ENCODE measurements at regions not wholly inside any gene's neighbourhood (a gene's known extent, or its start where the extent isn't known, plus 50 kb on each side); places are given as distances from the start of the nearest gene placed in this dataset.

DNA sequence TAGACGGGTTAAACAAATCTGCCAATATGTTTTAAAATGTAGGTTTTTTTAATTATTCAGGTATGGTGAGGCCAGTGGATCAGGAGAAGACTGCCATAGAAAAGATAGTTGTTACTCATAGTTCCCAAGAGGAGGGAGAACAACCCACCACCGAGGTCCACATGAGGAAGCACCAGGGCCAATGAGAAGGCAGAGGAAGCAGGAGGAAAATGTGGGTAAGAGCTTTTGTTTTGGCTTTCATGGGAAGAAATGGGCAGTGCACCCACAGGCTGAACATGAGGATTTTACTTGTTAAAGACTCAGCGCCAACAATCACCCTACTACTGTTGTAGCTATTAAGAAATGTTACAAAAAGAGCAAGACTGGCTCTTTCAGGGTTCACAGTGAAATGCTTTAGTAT lies 191.8 kb upstream of the HNMT start:
- Histone ChIP-seq H2AFZ (replicated peaks; ENCODE audit: low read length, poor library complexity) (no peak overlapping the region), H4K5ac (ENCODE audit: low read depth, low read length) (no peak overlapping the region), H3K4me2 (ENCODE audit: low read depth, low read length) (no peak overlapping the region), H3K27ac (ENCODE audit: insufficient read depth, low read length) (no peak overlapping the region), H4K20me1 (ENCODE audit: insufficient read depth, low read length) (no peaks in the 10 kb centered on the region), H2AK9ac (replicated peaks; ENCODE audit: low read depth, low read length, poor library complexity) (no peak overlapping the region), H2BK20ac (ENCODE audit: low read depth, low read length) (no peak overlapping the region), H2BK15ac (ENCODE audit: low read depth, low read length) (no peak overlapping the region), H3K4me1 (ENCODE audit: control insufficient read depth, insufficient read depth, low read length) (no peaks in the 10 kb centered on the region), H3K4ac (ENCODE audit: low read depth, low read length) (no peak overlapping the region), H2BK5ac (ENCODE audit: low read depth, low read length, poor library complexity, severe bottlenecking) (no peak overlapping the region), H3K4me3 (ENCODE audit: insufficient read depth, low read depth, low read length) (no peak overlapping the region), H2AK5ac (ENCODE audit: low read depth, low read length) (no peak overlapping the region), H3K9me3 (ENCODE audit: control insufficient read depth, insufficient read depth, low read length) (peaks cover 11% of the 10 kb centered on the region), H4K8ac (ENCODE audit: low read depth in 2 of 2, low read length in 2 of 2) (no peak overlapping the region), H4K91ac (ENCODE audit: insufficient read depth, low read depth, low read length) (no peak overlapping the region), H2BK120ac (ENCODE audit: low read depth, low read length) (no peak overlapping the region), H3K9me1 (ENCODE audit: insufficient read depth, low read length) (no peaks in the 10 kb centered on the region), H3K27me3 (ENCODE audit: control insufficient read depth, insufficient read depth, low read length) (no peaks in the 10 kb centered on the region), H3K18ac (ENCODE audit: low read depth, low read length) (no peak overlapping the region), H3K56ac (ENCODE audit: extremely low read depth, insufficient read depth, low read length) (no peak overlapping the region), H3K36me3 (ENCODE audit: control insufficient read depth, insufficient read depth, low read length) (no peaks in the 10 kb centered on the region), H3K14ac (replicated peaks; ENCODE audit: low read depth, low read length) (no peak overlapping the region), H3K9ac (ENCODE audit: low read depth, low read length) (no peak overlapping the region), H3K79me1 (ENCODE audit: low read depth in 1 of 2, low read length in 2 of 2) (no peaks in the 10 kb centered on the region), H3K23ac (ENCODE audit: low read depth, low read length) (no peak overlapping the region)
- TF ChIP-seq ELK1 (IDR thresholded peaks at IDR 0.05; ENCODE audit: borderline replicate concordance, low read depth, low read length), result no peak
- no peak for TF ChIP-seq MXI1 (IDR thresholded peaks at IDR 0.05; ENCODE audit: borderline replicate concordance, low read depth, low read length)
- TF ChIP-seq USF2 (IDR thresholded peaks at IDR 0.05; ENCODE audit: low read depth, low read length), result no peak
- TF ChIP-seq, protein P1, sequence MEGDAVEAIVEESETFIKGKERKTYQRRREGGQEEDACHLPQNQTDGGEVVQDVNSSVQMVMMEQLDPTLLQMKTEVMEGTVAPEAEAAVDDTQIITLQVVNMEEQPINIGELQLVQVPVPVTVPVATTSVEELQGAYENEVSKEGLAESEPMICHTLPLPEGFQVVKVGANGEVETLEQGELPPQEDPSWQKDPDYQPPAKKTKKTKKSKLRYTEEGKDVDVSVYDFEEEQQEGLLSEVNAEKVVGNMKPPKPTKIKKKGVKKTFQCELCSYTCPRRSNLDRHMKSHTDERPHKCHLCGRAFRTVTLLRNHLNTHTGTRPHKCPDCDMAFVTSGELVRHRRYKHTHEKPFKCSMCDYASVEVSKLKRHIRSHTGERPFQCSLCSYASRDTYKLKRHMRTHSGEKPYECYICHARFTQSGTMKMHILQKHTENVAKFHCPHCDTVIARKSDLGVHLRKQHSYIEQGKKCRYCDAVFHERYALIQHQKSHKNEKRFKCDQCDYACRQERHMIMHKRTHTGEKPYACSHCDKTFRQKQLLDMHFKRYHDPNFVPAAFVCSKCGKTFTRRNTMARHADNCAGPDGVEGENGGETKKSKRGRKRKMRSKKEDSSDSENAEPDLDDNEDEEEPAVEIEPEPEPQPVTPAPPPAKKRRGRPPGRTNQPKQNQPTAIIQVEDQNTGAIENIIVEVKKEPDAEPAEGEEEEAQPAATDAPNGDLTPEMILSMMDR (conservative IDR thresholded peaks at IDR 0.05; ENCODE audit: low read depth, low read length), result no peak
- POLR2A ChIA-PET (ENCODE audit: unreplicated experiment), result no interaction called here
- intact Hi-C loops (cut with micrococcal nuclease), result no loop called here
- CTCF ChIA-PET, result no interaction called here
- ATAC-seq (ENCODE audit: low read depth), result no peak
- BruUV-seq (replicated peaks), result no TSS peak
- no peak for DNase-seq
- dilution Hi-C loops (cut with HindIII; ENCODE audit: low sequenced_read_pairs, unreplicated experiment), result no loop called here
- in situ Hi-C loops (cut with MboI; ENCODE audit: low sequenced_read_pairs), result no loop called here
- WGBS, 2 experiments (ENCODE audit: extremely low coverage in 2 of 2, insufficient read length in 1 of 2), result no CpG with 5 or more reads among the region's 3 CpGs

All from IMR-90 (cell line).